Mesenchymal stem cell (in vitro differentiated cells and primary cell): ENCODE measurements at regions not wholly inside any gene's neighbourhood (a gene's known extent, or its start where the extent isn't known, plus 50 kb on each side); places are given as distances from the start of the nearest gene placed in this dataset.
A peak's percentile ranks its signal among the peaks of the same experiment; 100 is the strongest.

ENCODE experiments used
- DNase-seq: peaks from one replicate; pipeline ENCODE4 v3.0.0-alpha.2; 2013
- H2AFZ ChIP-seq: one replicate; pipeline ENCODE4 v1.6.1; 2013; ENCODE audit warnings: low read depth, mild to moderate bottlenecking, control low read depth, inconsistent platforms, low read length, moderate library complexity
- H2AK5ac ChIP-seq: 2 replicates; pipeline ENCODE4 v1.6.1; 2013; ENCODE audit warnings: low read length, moderate library complexity, mild to moderate bottlenecking, inconsistent platforms; ENCODE audit not compliant: severe bottlenecking
- H2BK120ac ChIP-seq: one replicate; pipeline ENCODE4 v1.6.1; 2013; ENCODE audit warnings: low read depth, mild to moderate bottlenecking, inconsistent platforms, low read length, moderate library complexity
- H2BK12ac ChIP-seq, 2 experiments: one replicate each; pipeline ENCODE4 v1.6.1; 2013; ENCODE audit warnings: inconsistent platforms in 2 of 2, low read length in 2 of 2, mild to moderate bottlenecking in 2 of 2, moderate library complexity in 2 of 2, control low read depth in 1 of 2
- H2BK15ac ChIP-seq: one replicate; pipeline ENCODE4 v1.6.1; 2013; ENCODE audit warnings: mild to moderate bottlenecking, low read depth, inconsistent platforms; ENCODE audit not compliant: poor library complexity, severe bottlenecking
- H2BK5ac ChIP-seq: 2 replicates; pipeline ENCODE4 v1.6.1; 2013; ENCODE audit warnings: low read depth, mild to moderate bottlenecking, low read length, control low read depth, inconsistent platforms; ENCODE audit not compliant: poor library complexity, severe bottlenecking
- H3K14ac ChIP-seq, 2 experiments: one replicate each; pipeline ENCODE4 v1.6.1; 2013; ENCODE audit warnings: inconsistent platforms in 2 of 2, low read length in 2 of 2, control low read depth in 1 of 2, mild to moderate bottlenecking in 1 of 2, moderate library complexity in 1 of 2
- H3K18ac ChIP-seq, 2 experiments: one replicate each; pipeline ENCODE4 v1.6.1; 2013; ENCODE audit warnings: inconsistent platforms in 2 of 2, low read length in 2 of 2, control low read depth in 1 of 2, low read depth in 1 of 2, mild to moderate bottlenecking in 1 of 2
- H3K23ac ChIP-seq, 2 experiments: one replicate each; pipeline ENCODE4 v1.6.1; 2013; ENCODE audit warnings: inconsistent platforms in 2 of 2, low read length in 2 of 2, mild to moderate bottlenecking in 2 of 2, moderate library complexity in 2 of 2, control low read depth in 1 of 2
- H3K27ac ChIP-seq: 2 replicates; pipeline ENCODE4 v1.5.1; 2013; ENCODE audit warnings: mild to moderate bottlenecking, moderate library complexity, low read length, control low read depth, inconsistent platforms; ENCODE audit not compliant: poor library complexity, severe bottlenecking
- H3K27me3 ChIP-seq, 2 experiments: 2 replicates each; pipeline versions ENCODE4 v1.6.1 to v1.7.0; 2013; ENCODE audit warnings: low read length in 2 of 2, mild to moderate bottlenecking in 2 of 2, moderate library complexity in 2 of 2, control low read depth in 1 of 2, inconsistent platforms in 1 of 2; ENCODE audit not compliant: control insufficient read depth in 1 of 2, insufficient read depth in 1 of 2
- H3K36me3 ChIP-seq, 2 experiments: 2 replicates each; pipeline versions ENCODE4 v1.6.1 to v1.7.0; 2013; ENCODE audit warnings: low read length in 2 of 2, control low read depth in 1 of 2, inconsistent platforms in 1 of 2, low read depth in 1 of 2, mild to moderate bottlenecking in 1 of 2; ENCODE audit not compliant: insufficient read depth in 2 of 2, control insufficient read depth in 1 of 2
- H3K4ac ChIP-seq, 2 experiments: one replicate each; pipeline ENCODE4 v1.6.1; 2013; ENCODE audit warnings: inconsistent platforms in 2 of 2, low read length in 2 of 2, mild to moderate bottlenecking in 2 of 2, moderate library complexity in 2 of 2, control low read depth in 1 of 2, low read depth in 1 of 2
- H3K4me1 ChIP-seq: 2 replicates; pipeline ENCODE4 v1.6.1; 2013; ENCODE audit warnings: low read depth, low read length, control low read depth; ENCODE audit not compliant: control insufficient read depth, insufficient read depth
- H3K4me2 ChIP-seq: 2 replicates; pipeline ENCODE4 v1.6.1; 2013; ENCODE audit warnings: low read length, mild to moderate bottlenecking, inconsistent platforms; ENCODE audit not compliant: poor library complexity, severe bottlenecking
- H3K4me3 ChIP-seq, 2 experiments: 2 replicates each; pipeline versions ENCODE4 v1.5.1 to v1.7.0; 2013; ENCODE audit warnings: low read length in 2 of 2, mild to moderate bottlenecking in 2 of 2, control low read depth in 1 of 2, low read depth in 1 of 2; ENCODE audit not compliant: insufficient read depth in 1 of 2
- H3K79me1 ChIP-seq: replicated peaks from 2 replicates; pipeline ENCODE4 v1.6.1; 2013; ENCODE audit warnings: mild to moderate bottlenecking, control low read depth, low read length, inconsistent platforms; ENCODE audit not compliant: poor library complexity, severe bottlenecking
- H3K9ac ChIP-seq: 2 replicates; pipeline ENCODE4 v1.7.0; 2013; ENCODE audit warnings: mild to moderate bottlenecking, low read length, moderate library complexity
- H3K9me3 ChIP-seq: 2 replicates; pipeline ENCODE4 v1.7.0; 2013; ENCODE audit warnings: mild to moderate bottlenecking, low read length; ENCODE audit not compliant: control insufficient read depth
- H4K8ac ChIP-seq: one replicate; pipeline ENCODE4 v1.6.1; 2013; ENCODE audit warnings: inconsistent platforms, mild to moderate bottlenecking, low read length, moderate library complexity
- H4K91ac ChIP-seq: one replicate; pipeline ENCODE4 v1.6.1; 2013; ENCODE audit warnings: mild to moderate bottlenecking, low read length, inconsistent platforms
- WGBS: methylation state at CpG from one replicate; pipeline ENCODE4 v1.1.7; 2013; ENCODE audit warnings: mixed read lengths; 5-methylcytosine and 5-hydroxymethylcytosine counted together

- Histone ChIP-seq H3K4me3 (no peak overlapping the region), H2BK5ac (no peak overlapping the region), H3K18ac (peak overlapping the region in 1 of 2 experiments; percentile 8), H4K8ac (no peak overlapping the region), H2BK15ac (no peak overlapping the region), H3K27ac (no peak overlapping the region), H3K27me3 (no peaks in the 10 kb centered on the region), H3K9ac (no peak overlapping the region), H3K79me1 (no peaks in the 10 kb centered on the region), H4K91ac (no peak overlapping the region), H2BK120ac (no peak overlapping the region), H3K36me3 (no peaks in the 10 kb centered on the region), H3K4ac (no peak overlapping the region), H2BK12ac (no peak overlapping the region), H3K4me1 (no peaks in the 10 kb centered on the region), H3K9me3 (no peaks in the 10 kb centered on the region), H3K23ac (no peak overlapping the region), H3K4me2 (no peak overlapping the region), H2AK5ac (no peak overlapping the region), H2AFZ (no peak overlapping the region), H3K14ac (peak overlapping the region in 1 of 2 experiments; percentile 59)
- whole genome bisulfite sequencing, result 72% methylated on average over 7 of the region's 7 CpGs
- no peak for DNase-seq
Measured at GRCh38 chr6:19470333-19470732, 366.8 kb upstream of the ID4 start.

- H3K79me1 ChIP-seq, result no peaks in the 10 kb centered on the region
- H2BK5ac ChIP-seq, result no peak overlapping the region
- no peak overlapping the region for H4K8ac ChIP-seq
- no peak overlapping the region for H2BK120ac ChIP-seq
- no peak overlapping the region for H3K9ac ChIP-seq
- no peak overlapping the region for H3K27ac ChIP-seq
- no peak overlapping the region for H3K14ac ChIP-seq
- no peak overlapping the region for H3K4ac ChIP-seq
- H3K36me3 ChIP-seq, result no peaks in the 10 kb centered on the region
- no peak overlapping the region for H4K91ac ChIP-seq
- 69% methylated on average over 3 of the region's 4 CpGs for WGBS
- peak; percentile 73 for DNase-seq
- H3K23ac ChIP-seq, result no peak overlapping the region
- no peak overlapping the region for H3K18ac ChIP-seq
- H3K9me3 ChIP-seq, result no peaks in the 10 kb centered on the region
- no peak overlapping the region for H2AFZ ChIP-seq
- no peak overlapping the region for H2BK15ac ChIP-seq
- no peak overlapping the region for H2AK5ac ChIP-seq
- H3K4me3 ChIP-seq, result no peak overlapping the region
- H3K27me3 ChIP-seq, result no peaks in the 10 kb centered on the region
- H3K4me2 ChIP-seq, result no peak overlapping the region
- no peak overlapping the region for H2BK12ac ChIP-seq
- H3K4me1 ChIP-seq, result no peaks in the 10 kb centered on the region
Measured at GRCh38 chr6:19472153-19472552, 365.0 kb upstream of the ID4 start.

GRCh38 chr6:19472850-19473249, 364.3 kb upstream of the ID4 start:
- no peak overlapping the region for H2BK5ac ChIP-seq
- no peak overlapping the region for H3K9ac ChIP-seq
- H2BK12ac ChIP-seq, result no peak overlapping the region
- H3K79me1 ChIP-seq, result no peaks in the 10 kb centered on the region
- H3K4me3 ChIP-seq, result no peak overlapping the region
- H3K36me3 ChIP-seq, result no peaks in the 10 kb centered on the region
- no peak overlapping the region for H2AFZ ChIP-seq
- no peak overlapping the region for H3K4me2 ChIP-seq
- WGBS, result 67% methylated on average over 3 of the region's 4 CpGs
- no peak overlapping the region for H3K18ac ChIP-seq
- DNase-seq, result no peak
- no peak overlapping the region for H2AK5ac ChIP-seq
- H4K8ac ChIP-seq, result no peak overlapping the region
- H3K4me1 ChIP-seq, result no peaks in the 10 kb centered on the region
- no peak overlapping the region for H3K23ac ChIP-seq
- no peaks in the 10 kb centered on the region for H3K9me3 ChIP-seq
- H3K14ac ChIP-seq, result no peak overlapping the region
- H3K27ac ChIP-seq, result no peak overlapping the region
- H2BK15ac ChIP-seq, result no peak overlapping the region
- no peaks in the 10 kb centered on the region for H3K27me3 ChIP-seq
- H3K4ac ChIP-seq, result no peak overlapping the region
- H4K91ac ChIP-seq, result no peak overlapping the region
- no peak overlapping the region for H2BK120ac ChIP-seq

GRCh38 chr6:19477563-19477962, 359.6 kb upstream of the ID4 start:
- no peak overlapping the region for H2BK15ac ChIP-seq
- H3K4me3 ChIP-seq, result no peak overlapping the region
- no peak overlapping the region for H3K9ac ChIP-seq
- no peak overlapping the region for H4K8ac ChIP-seq
- H2AK5ac ChIP-seq, result no peak overlapping the region
- H3K9me3 ChIP-seq, result no peaks in the 10 kb centered on the region
- no peak overlapping the region for H2BK5ac ChIP-seq
- H3K4me1 ChIP-seq, result no peaks in the 10 kb centered on the region
- no peak overlapping the region for H2AFZ ChIP-seq
- H2BK12ac ChIP-seq, result no peak overlapping the region
- H3K36me3 ChIP-seq, result no peaks in the 10 kb centered on the region
- H3K27me3 ChIP-seq, result no peaks in the 10 kb centered on the region
- DNase-seq, result no peak
- no peak overlapping the region for H3K27ac ChIP-seq
- H3K4me2 ChIP-seq, result no peak overlapping the region
- no peaks in the 10 kb centered on the region for H3K79me1 ChIP-seq
- H3K4ac ChIP-seq, result no peak overlapping the region
- no peak overlapping the region for H4K91ac ChIP-seq
- H3K14ac ChIP-seq, result no peak overlapping the region
- H2BK120ac ChIP-seq, result no peak overlapping the region
- H3K18ac ChIP-seq, result no peak overlapping the region
- no peak overlapping the region for H3K23ac ChIP-seq
- WGBS, result 70% methylated on average over 1 of the region's 1 CpG
